CD4-positive, alpha-beta T cell (primary cell): ENCODE measurements at regions not wholly inside any gene's neighbourhood (a gene's known extent, or its start where the extent isn't known, plus 50 kb on each side); places are given as distances from the start of the nearest gene placed in this dataset.

Experiments
- ATAC-seq: fragments of 200-7000 bp; cut with Tn5 transposase; one replicate; pipeline ENCODE4 v1.10.0; 2022; ENCODE audit warnings: mild to moderate bottlenecking; ENCODE audit not compliant: poor library complexity
- CTCF ChIA-PET: fragments of 350-600 bp; sonication (Branson Sonifier 250); formaldehyde crosslinking; loops from one replicate; lab custom pipeline; 2021; ENCODE audit warnings: antibody characterized with exemption, inconsistent platforms; lab: Charles Lee
- POLR2A ChIA-PET: fragments of 350-600 bp; sonication (Branson Sonifier 250); formaldehyde crosslinking; loops from one replicate; lab custom pipeline; 2021; ENCODE audit warnings: antibody characterized with exemption, inconsistent platforms; lab: Charles Lee
- DNase-seq, 14 experiments: peaks; one replicate each; pipeline ENCODE4 v3.0.0-alpha.2; 2013 to 2020; ENCODE audit warnings: mixed read lengths in 2 of 14
- H3K27ac ChIP-seq, 2 donors: one replicate each; pipeline versions ENCODE4 v1.5.1 to v1.7.0; 2013; ENCODE audit warnings: low read length in 2 of 2, low read depth in 1 of 2, mild to moderate bottlenecking in 1 of 2
- H3K27me3 ChIP-seq, 2 experiments: 1 replicate in 1 of 2; 2 replicates in 1 of 2; pipeline versions ENCODE4 v1.6.1 to v1.7.0; 2013; ENCODE audit warnings: low read length in 2 of 2, control low read depth in 1 of 2, mild to moderate bottlenecking in 1 of 2, moderate library complexity in 1 of 2; ENCODE audit not compliant: insufficient read depth in 2 of 2, control insufficient read depth in 1 of 2
- H3K36me3 ChIP-seq: one replicate; pipeline ENCODE4 v1.6.1; 2013; ENCODE audit warnings: low read length, control low read depth; ENCODE audit not compliant: insufficient read depth
- H3K4me1 ChIP-seq: one replicate; pipeline ENCODE4 v1.6.1; 2013; ENCODE audit warnings: low read length, control low read depth; ENCODE audit not compliant: insufficient read depth
- H3K4me3 ChIP-seq: one replicate; pipeline ENCODE4 v1.5.1; 2013; ENCODE audit warnings: mild to moderate bottlenecking, low read length, moderate library complexity
- H3K9me3 ChIP-seq, 2 experiments: 1 replicate in 1 of 2; 2 replicates in 1 of 2; pipeline versions ENCODE4 v1.6.1 to v1.7.0; 2013; ENCODE audit warnings: low read length in 2 of 2, mild to moderate bottlenecking in 2 of 2, control low read depth in 1 of 2, moderate library complexity in 1 of 2; ENCODE audit not compliant: control insufficient read depth in 1 of 2, insufficient read depth in 1 of 2
- H3K27ac Mint-ChIP-seq: one replicate; pipeline ENCODE4 v1.8.0; 2020; ENCODE audit warnings: mixed read lengths
- H3K27me3 Mint-ChIP-seq: one replicate; pipeline ENCODE4 v1.8.0; 2021; ENCODE audit warnings: mixed read lengths
- H3K36me3 Mint-ChIP-seq: one replicate; pipeline ENCODE4 v1.8.0; 2021; ENCODE audit warnings: low read depth, mixed read lengths
- H3K4me1 Mint-ChIP-seq: one replicate; pipeline ENCODE4 v1.8.0; 2021; ENCODE audit warnings: low read depth, mixed read lengths
- H3K4me3 Mint-ChIP-seq: one replicate; pipeline ENCODE4 v1.8.0; 2020; ENCODE audit warnings: mild to moderate bottlenecking, mixed read lengths
- H3K9me3 Mint-ChIP-seq: one replicate; pipeline ENCODE4 v1.8.0; 2020; ENCODE audit warnings: mixed read lengths
- CTCF ChIP-seq: fragments of 200-600 bp; IDR thresholded peaks from one replicate; pipeline ENCODE4 v1.8.0; 2022; ENCODE audit warnings: antibody characterized with exemption, mild to moderate bottlenecking
- intact Hi-C, 2 experiments: fragments of 100-400 bp; cut with DNase I in 1 of 2; cut with micrococcal nuclease in 1 of 2; formaldehyde crosslinking; loops; one replicate each; pipeline versions ENCODE4 v1.15.1 to v1.9.0; 2023 to 2025; cut with DNase I, micrococcal nuclease

DNA sequence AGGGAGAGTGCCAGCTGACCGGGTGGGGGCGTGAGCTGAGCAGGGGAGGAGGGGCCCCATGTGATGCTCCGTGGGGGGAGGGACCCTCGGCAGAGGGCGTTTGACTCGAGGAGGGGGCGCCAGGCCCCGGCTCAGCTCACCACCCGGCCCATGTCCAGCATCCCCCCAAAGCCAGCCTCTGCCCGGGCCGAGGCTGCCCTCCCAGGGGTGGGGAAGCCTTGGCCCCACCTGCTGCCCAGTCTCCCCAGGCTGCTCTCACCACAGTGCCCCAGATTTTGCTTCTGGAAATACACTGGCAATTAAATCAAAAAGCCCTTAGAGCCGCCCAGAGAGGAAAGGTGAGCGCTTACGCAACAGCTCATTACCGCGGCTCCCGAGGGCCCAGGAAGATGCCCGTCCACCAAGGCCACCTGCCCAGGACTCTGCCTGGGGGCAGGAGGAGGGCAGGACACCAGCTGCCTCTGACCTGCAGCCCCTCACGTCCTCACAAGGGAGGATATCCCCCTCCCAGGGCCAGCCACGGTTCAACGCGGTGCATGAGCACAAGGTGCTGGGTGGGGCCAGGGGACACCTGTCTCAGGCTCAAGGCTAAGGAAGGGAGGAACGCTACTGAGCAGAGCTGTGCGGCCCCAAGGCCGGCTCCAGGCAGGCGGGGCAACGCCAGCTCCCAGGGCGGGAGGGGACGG is 70.0 kb upstream of the INPP5A start:
- no peaks in the 10 kb centered on the region for H3K27me3 ChIP-seq
- no peak for ATAC-seq
- H3K27ac ChIP-seq: no peak overlapping the region
- Mint-ChIP-seq H3K36me3 (no peaks in the 10 kb centered on the region), H3K4me3 (no peak overlapping the region), H3K9me3 (peaks cover 3% of the 10 kb centered on the region), H3K27me3 (no peaks in the 10 kb centered on the region), H3K27ac (no peak overlapping the region), H3K4me1 (no peaks in the 10 kb centered on the region)
- H3K4me3 ChIP-seq: no peak overlapping the region
- no peak for TF ChIP-seq CTCF
- H3K36me3 ChIP-seq: no peaks in the 10 kb centered on the region
- intact Hi-C loops: no loop called here
- peaks cover 7 to 20% of the 10 kb centered on the region in 2 experiments for H3K9me3 ChIP-seq
- DNase-seq: no peak
- ChIA-PET CTCF (no interaction called here), POLR2A (no interaction called here)
- no peaks in the 10 kb centered on the region for H3K4me1 ChIP-seq

DNA sequence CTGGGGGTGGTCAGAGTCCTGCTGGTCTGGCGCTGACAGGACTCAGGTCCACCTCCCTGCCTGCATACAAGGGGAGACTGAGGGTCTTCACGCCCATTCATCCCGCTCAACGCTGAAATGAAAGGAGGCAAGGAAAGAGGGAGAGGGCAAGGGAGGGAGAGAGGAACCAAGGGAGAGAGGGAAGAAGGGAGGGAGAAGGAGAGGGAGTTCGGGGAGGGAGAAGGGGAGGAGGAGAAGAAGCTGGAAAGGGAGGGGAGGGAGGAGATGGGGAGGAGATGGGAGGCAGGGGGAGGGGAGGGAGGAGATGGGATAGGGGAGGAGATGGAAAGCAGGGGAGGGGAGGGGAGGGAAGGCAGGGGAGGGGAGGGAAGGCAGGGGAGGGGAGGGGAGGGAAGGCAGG is 69.4 kb upstream of the INPP5A start:
- ChIA-PET CTCF (no interaction called here), POLR2A (no interaction called here)
- Mint-ChIP-seq H3K4me3 (no peak overlapping the region), H3K9me3 (peaks cover 3% of the 10 kb centered on the region), H3K4me1 (no peaks in the 10 kb centered on the region), H3K27me3 (no peaks in the 10 kb centered on the region), H3K36me3 (no peaks in the 10 kb centered on the region), H3K27ac (no peak overlapping the region)
- H3K27me3 ChIP-seq: no peaks in the 10 kb centered on the region
- H3K36me3 ChIP-seq: no peaks in the 10 kb centered on the region
- DNase-seq: no peak
- intact Hi-C loops: no loop called here
- H3K9me3 ChIP-seq: peaks cover 7 to 20% of the 10 kb centered on the region in 2 experiments
- no peak overlapping the region for H3K27ac ChIP-seq
- no peak for ATAC-seq
- no peak overlapping the region for H3K4me3 ChIP-seq
- no peak for TF ChIP-seq CTCF
- no peaks in the 10 kb centered on the region for H3K4me1 ChIP-seq

DNA sequence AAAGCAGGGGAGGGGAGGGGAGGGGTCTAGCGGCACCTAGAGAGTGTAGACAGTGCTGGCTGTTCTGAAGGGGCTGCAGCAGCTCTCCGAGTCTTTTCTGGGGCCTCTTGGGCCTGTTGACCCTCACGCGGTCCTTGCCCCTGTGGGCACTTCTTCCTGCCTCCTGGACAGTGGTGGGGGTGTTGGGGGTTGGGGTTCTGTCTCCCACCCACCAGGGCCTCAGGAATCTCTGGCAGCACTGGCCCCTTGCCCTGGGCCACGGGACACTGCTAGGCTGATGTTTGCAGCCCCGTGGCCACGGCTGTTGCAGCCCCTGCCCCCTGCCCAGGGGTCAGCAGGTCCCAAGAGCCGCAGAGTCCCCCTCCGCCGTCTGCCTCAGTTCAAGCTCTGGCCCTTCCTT is 68.9 kb upstream of the INPP5A start:
- Histone ChIP-seq H3K4me1 (no peaks in the 10 kb centered on the region), H3K9me3 (peaks cover 7 to 20% of the 10 kb centered on the region in 2 experiments), H3K36me3 (no peaks in the 10 kb centered on the region), H3K27ac (no peak overlapping the region), H3K4me3 (no peak overlapping the region), H3K27me3 (no peaks in the 10 kb centered on the region)
- no peaks in the 10 kb centered on the region for H3K4me1 Mint-ChIP-seq
- DNase-seq: no peak
- no peak for ATAC-seq
- intact Hi-C loops: no loop called here
- no peaks in the 10 kb centered on the region for H3K36me3 Mint-ChIP-seq
- no peak overlapping the region for H3K27ac Mint-ChIP-seq
- H3K27me3 Mint-ChIP-seq: no peaks in the 10 kb centered on the region
- TF ChIP-seq CTCF: no peak
- no peak overlapping the region for H3K4me3 Mint-ChIP-seq
- ChIA-PET POLR2A (no interaction called here), CTCF (no interaction called here)
- peaks cover 3% of the 10 kb centered on the region for H3K9me3 Mint-ChIP-seq
